Smooth muscle cell (in vitro differentiated cells): ENCODE measurements at regions not wholly inside any gene's neighbourhood (a gene's known extent, or its start where the extent isn't known, plus 50 kb on each side); places are given as distances from the start of the nearest gene placed in this dataset.
A peak's percentile ranks its signal among the peaks of the same experiment; 100 is the strongest.

Source experiments
- DNase-seq: peaks from one replicate; lab custom pipeline; 2025; ENCODE audit not compliant: unreplicated experiment; lab: John Stamatoyannopoulos, UW
- H2AFZ ChIP-seq: fragments of 200-600 bp; sonication (generic); 2 replicates; pipeline ENCODE4 v1.6.0; 2016; ENCODE audit warnings: antibody characterized with exemption, low read depth, mild to moderate bottlenecking
- H3F3A ChIP-seq: fragments of 200-600 bp; sonication (generic); 2 replicates; pipeline ENCODE4 v1.6.0; 2017; ENCODE audit warnings: antibody characterized with exemption, low read depth
- H3K27ac ChIP-seq: fragments of 200-600 bp; sonication (generic); 2 replicates; pipeline ENCODE4 v1.5.1; 2016; ENCODE audit warnings: low read depth, mild to moderate bottlenecking
- H3K27me3 ChIP-seq: fragments of 200-600 bp; sonication (generic); 2 replicates; pipeline ENCODE4 v1.6.1; 2016; ENCODE audit warnings: low read depth, mild to moderate bottlenecking
- H3K36me3 ChIP-seq: fragments of 200-600 bp; sonication (generic); 2 replicates; pipeline ENCODE4 v1.5.1; 2016; ENCODE audit warnings: low read depth
- H3K4me1 ChIP-seq: fragments of 200-600 bp; sonication (generic); 2 replicates; pipeline ENCODE4 v1.5.1; 2016; ENCODE audit warnings: low read depth
- H3K4me2 ChIP-seq: fragments of 200-600 bp; sonication (generic); 2 replicates; pipeline ENCODE4 v1.6.0; 2016; ENCODE audit warnings: mild to moderate bottlenecking
- H3K4me3 ChIP-seq: fragments of 200-600 bp; sonication (generic); 2 replicates; pipeline ENCODE4 v1.5.1; 2016; ENCODE audit warnings: mild to moderate bottlenecking
- H3K79me2 ChIP-seq: fragments of 200-600 bp; sonication (generic); 2 replicates; pipeline ENCODE4 v1.6.0; 2016; ENCODE audit warnings: low read depth, mild to moderate bottlenecking
- H3K9ac ChIP-seq: fragments of 200-600 bp; sonication (generic); 2 replicates; pipeline ENCODE4 v1.6.0; 2016; ENCODE audit warnings: low read depth
- H3K9me3 ChIP-seq: fragments of 200-600 bp; sonication (generic); replicated peaks from 2 replicates; pipeline ENCODE4 v1.5.1; 2016; ENCODE audit warnings: low read depth
- H4K20me1 ChIP-seq: fragments of 200-600 bp; sonication (generic); 2 replicates; pipeline ENCODE4 v1.6.0; 2016; ENCODE audit warnings: low read depth
- CTCF ChIP-seq: fragments of 200-600 bp; sonication (generic); IDR thresholded peaks from 2 replicates; pipeline ENCODE4 v1.5.1; 2017; ENCODE audit warnings: borderline replicate concordance, mild to moderate bottlenecking, antibody characterized with exemption; ENCODE audit not compliant: insufficient read depth, poor library complexity, severe bottlenecking
- WGBS: methylation state at CpG from one replicate; pipeline ENCODE4 v1.1.7; 2016; ENCODE audit warnings: low lambda C conversion rate; 5-methylcytosine and 5-hydroxymethylcytosine counted together

- H3K27me3 ChIP-seq, result no peaks in the 10 kb centered on the region
- H2AFZ ChIP-seq, result no peak overlapping the region
- no peak overlapping the region for H3K4me3 ChIP-seq
- no peak for DNase-seq
- peak overlapping the region; percentile 76 for H3K27ac ChIP-seq
- no peaks in the 10 kb centered on the region for H3K79me2 ChIP-seq
- peak overlapping the region; percentile 35 for H3K4me2 ChIP-seq
- H3K4me1 ChIP-seq, result no peaks in the 10 kb centered on the region
- no peaks in the 10 kb centered on the region for H3F3A ChIP-seq
- peak overlapping the region; percentile 54 for H3K9ac ChIP-seq
- no peaks in the 10 kb centered on the region for H3K9me3 ChIP-seq
- WGBS, result 67% methylated on average over 5 of the region's 5 CpGs
- TF ChIP-seq CTCF, result no peak
- no peaks in the 10 kb centered on the region for H3K36me3 ChIP-seq
- no peaks in the 10 kb centered on the region for H4K20me1 ChIP-seq
These were observed 379.5 kb upstream of the GRAMD2B start for GRCh38 chr5:126043688-126044087.

- Histone ChIP-seq H3K4me2 (peak overlapping the region; percentile 35), H3K36me3 (no peaks in the 10 kb centered on the region), H2AFZ (no peak overlapping the region), H3K27me3 (no peaks in the 10 kb centered on the region), H3K9me3 (no peaks in the 10 kb centered on the region), H4K20me1 (no peaks in the 10 kb centered on the region), H3K9ac (peak overlapping the region; percentile 54), H3F3A (no peaks in the 10 kb centered on the region), H3K4me3 (no peak overlapping the region), H3K27ac (peak overlapping the region; percentile 76), H3K79me2 (no peaks in the 10 kb centered on the region), H3K4me1 (no peaks in the 10 kb centered on the region)
- DNase-seq, result no peak
- WGBS, result 24% methylated on average over 7 of the region's 7 CpGs
- TF ChIP-seq CTCF, result no peak
These were observed 379.0 kb upstream of the GRAMD2B start for GRCh38 chr5:126044111-126044668.

GRCh38 chr5:126044931-126045565 is 378.2 kb upstream of the GRAMD2B start:
- no peak for TF ChIP-seq CTCF
- Histone ChIP-seq H3K27ac (peak overlapping the region; percentile 56), H4K20me1 (no peaks in the 10 kb centered on the region), H3K27me3 (no peaks in the 10 kb centered on the region), H2AFZ (no peak overlapping the region), H3K4me3 (no peak overlapping the region), H3K9me3 (no peaks in the 10 kb centered on the region), H3F3A (no peaks in the 10 kb centered on the region), H3K4me2 (no peak overlapping the region), H3K36me3 (no peaks in the 10 kb centered on the region), H3K9ac (no peak overlapping the region), H3K4me1 (no peaks in the 10 kb centered on the region), H3K79me2 (no peaks in the 10 kb centered on the region)
- 87% methylated on average over 3 of the region's 3 CpGs for WGBS
- DNase-seq, result no peak

- H3K27ac ChIP-seq, result no peak overlapping the region
- no peaks in the 10 kb centered on the region for H3K79me2 ChIP-seq
- no peaks in the 10 kb centered on the region for H3F3A ChIP-seq
- H3K4me1 ChIP-seq, result no peaks in the 10 kb centered on the region
- no peak overlapping the region for H3K9ac ChIP-seq
- no peak overlapping the region for H3K4me3 ChIP-seq
- no peaks in the 10 kb centered on the region for H4K20me1 ChIP-seq
- no peak overlapping the region for H2AFZ ChIP-seq
- H3K36me3 ChIP-seq, result no peaks in the 10 kb centered on the region
- no peaks in the 10 kb centered on the region for H3K27me3 ChIP-seq
- no peaks in the 10 kb centered on the region for H3K9me3 ChIP-seq
- DNase-seq, result no peak
- no peak for TF ChIP-seq CTCF
- WGBS, result 49% methylated on average over 6 of the region's 6 CpGs
- no peak overlapping the region for H3K4me2 ChIP-seq
These were observed 376.9 kb upstream of the GRAMD2B start for GRCh38 chr5:126046318-126046717.
